Astrocyte of the cerebellum (primary cell): ENCODE measurements at regions not wholly inside any gene's neighbourhood (a gene's known extent, or its start where the extent isn't known, plus 50 kb on each side); places are given as distances from the start of the nearest gene placed in this dataset.

Source experiments
- DNase-seq: peaks from one replicate; pipeline ENCODE4 v3.0.0-alpha.2; 2011; ENCODE audit warnings: low read depth
- H3K4me3 ChIP-seq: 2 replicates; pipeline ENCODE4 v1.5.1; 2011; ENCODE audit warnings: mild to moderate bottlenecking, low read depth, low read length, moderate library complexity
- in situ Hi-C: cut with HindIII; loops from 2 replicates; pipeline ENCODE4 v1.10.0; 2017; ENCODE audit warnings: low sequenced_read_pairs
- TF ChIP-seq, protein P1 (sequence below): IDR thresholded peaks from 2 replicates; pipeline ENCODE4 v1.5.1; 2012; ENCODE audit warnings: low read length, low read depth, moderate library complexity, mild to moderate bottlenecking; ENCODE audit errors: missing control alignments

DNA sequence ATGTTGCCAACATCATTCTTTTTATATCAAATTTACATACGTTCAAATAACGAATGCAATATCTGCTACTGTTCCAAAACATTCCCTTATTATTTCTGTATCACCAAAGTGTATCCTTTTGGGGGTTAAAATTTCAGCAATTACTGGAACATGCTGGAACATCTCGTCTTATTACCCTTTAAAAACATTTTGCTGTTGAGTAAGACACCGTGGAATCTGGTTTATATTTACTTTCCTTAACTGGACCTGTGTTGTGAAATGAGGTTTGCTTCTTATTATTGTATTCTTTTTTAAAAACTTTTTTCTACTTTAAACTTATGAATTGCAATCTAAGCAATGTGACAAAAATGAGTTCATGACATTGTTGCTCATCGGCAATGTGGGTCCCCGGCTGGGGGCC, 87.4 kb upstream of the PTPRM start:
- TF ChIP-seq, protein P1, sequence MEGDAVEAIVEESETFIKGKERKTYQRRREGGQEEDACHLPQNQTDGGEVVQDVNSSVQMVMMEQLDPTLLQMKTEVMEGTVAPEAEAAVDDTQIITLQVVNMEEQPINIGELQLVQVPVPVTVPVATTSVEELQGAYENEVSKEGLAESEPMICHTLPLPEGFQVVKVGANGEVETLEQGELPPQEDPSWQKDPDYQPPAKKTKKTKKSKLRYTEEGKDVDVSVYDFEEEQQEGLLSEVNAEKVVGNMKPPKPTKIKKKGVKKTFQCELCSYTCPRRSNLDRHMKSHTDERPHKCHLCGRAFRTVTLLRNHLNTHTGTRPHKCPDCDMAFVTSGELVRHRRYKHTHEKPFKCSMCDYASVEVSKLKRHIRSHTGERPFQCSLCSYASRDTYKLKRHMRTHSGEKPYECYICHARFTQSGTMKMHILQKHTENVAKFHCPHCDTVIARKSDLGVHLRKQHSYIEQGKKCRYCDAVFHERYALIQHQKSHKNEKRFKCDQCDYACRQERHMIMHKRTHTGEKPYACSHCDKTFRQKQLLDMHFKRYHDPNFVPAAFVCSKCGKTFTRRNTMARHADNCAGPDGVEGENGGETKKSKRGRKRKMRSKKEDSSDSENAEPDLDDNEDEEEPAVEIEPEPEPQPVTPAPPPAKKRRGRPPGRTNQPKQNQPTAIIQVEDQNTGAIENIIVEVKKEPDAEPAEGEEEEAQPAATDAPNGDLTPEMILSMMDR, result no peak
- no peak for DNase-seq
- no peak overlapping the region for H3K4me3 ChIP-seq
- in situ Hi-C loops, result no loop called here

DNA sequence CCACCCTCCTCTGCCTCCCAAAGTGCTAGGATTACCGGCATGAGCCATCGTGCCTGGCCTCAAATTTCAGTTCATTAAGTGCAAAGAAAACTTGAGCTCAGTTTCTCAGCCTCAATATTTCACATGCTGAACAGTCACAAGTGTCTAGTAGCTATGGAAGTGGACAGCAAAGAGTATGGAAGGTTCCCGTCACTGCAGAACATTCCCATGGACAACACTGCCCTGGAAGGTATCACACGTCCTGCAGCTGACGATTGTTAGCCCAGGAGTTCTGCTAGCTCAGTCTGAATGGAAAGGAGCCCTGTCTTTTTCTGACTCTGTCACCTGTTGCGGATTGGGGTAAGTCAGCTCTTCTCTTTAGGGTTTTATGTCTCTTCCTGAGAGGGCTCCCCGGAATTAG, 86.2 kb upstream of the PTPRM start:
- TF ChIP-seq, protein P1, result no peak
- no peak for DNase-seq
- in situ Hi-C loops, result no loop called here
- H3K4me3 ChIP-seq, result no peak overlapping the region

DNA sequence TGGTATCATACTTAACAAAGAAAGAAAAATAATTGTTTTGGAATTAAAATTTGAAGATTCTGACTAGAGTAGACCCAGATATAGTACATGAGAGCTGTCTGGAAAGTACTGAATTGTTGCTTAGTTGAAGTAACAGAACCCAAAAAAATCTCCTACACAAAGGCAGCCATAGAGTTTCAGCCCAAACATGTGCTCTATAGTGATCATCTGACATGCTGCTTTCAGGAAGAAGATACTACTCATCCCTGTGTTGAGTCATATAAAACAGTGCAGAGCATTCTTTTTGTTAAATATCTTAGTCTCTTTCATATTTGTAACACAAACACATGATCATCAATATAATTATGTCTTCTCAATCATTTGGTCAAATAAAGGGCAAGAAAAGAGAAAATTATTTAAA, 84.8 kb upstream of the PTPRM start:
- no peak for DNase-seq
- in situ Hi-C loops, result no loop called here
- H3K4me3 ChIP-seq, result no peak overlapping the region
- TF ChIP-seq, protein P1, result no peak

DNA sequence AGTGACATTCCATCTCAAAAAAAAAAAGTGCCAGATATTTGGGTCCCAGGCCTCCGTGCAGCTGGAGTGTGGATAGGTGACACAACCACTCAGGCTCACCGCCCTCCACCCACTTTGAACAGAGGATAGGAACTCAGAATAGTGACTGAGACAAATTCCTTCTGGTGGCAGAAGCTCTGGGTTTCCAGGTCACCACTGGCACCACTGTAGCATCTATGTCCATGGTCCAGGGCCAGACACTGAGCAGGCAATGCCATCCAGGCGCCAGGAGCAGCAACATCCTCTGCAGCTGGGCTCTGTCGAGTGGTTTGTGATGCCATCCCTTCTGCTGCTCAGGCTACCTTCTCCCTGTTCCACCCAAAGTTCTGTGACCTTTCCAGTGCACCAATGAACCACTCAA, 81.5 kb upstream of the PTPRM start:
- no peak overlapping the region for H3K4me3 ChIP-seq
- DNase-seq, result no peak
- TF ChIP-seq, protein P1, result no peak
- in situ Hi-C loops, result no loop called here

DNA sequence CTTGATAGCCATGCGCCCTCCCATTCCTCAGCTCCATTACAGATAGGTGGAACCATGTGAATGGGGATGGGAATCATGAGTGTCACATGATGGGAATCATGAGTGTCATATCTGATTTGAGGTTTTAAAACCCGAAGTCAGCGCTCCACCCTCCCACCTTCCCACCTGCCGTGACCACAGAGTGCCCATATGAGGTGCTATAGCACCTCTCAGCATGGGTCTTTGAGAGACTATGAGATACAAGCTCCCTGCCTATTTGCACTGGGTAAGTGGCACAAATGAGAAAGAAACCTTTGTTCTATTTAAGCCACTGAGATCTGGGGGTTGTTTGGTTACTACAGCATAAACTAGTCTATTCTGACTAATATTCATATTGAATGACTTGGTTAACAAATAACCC, 78.5 kb upstream of the PTPRM start:
- in situ Hi-C loops, result no loop called here
- H3K4me3 ChIP-seq, result no peak overlapping the region
- DNase-seq, result no peak
- TF ChIP-seq, protein P1, result no peak

DNA sequence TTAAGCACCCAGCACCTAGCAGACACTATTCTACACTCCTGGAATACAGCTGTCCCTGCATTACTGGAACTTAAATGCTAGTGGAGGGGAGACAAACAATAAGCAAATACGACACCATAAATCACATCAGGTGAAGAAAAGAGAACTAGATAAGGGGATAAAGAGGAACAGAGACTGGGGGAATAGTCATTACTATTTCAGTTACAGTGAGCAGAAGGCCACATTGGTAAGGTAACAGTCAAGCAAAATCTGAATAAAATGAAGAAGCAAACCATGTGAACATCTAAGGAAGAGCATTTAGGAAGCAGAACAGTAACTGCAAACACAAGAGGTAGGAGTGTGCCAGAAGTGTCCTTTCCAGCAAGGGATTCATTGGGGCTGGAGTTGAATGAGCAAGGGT, 77.0 kb upstream of the PTPRM start:
- H3K4me3 ChIP-seq, result no peak overlapping the region
- TF ChIP-seq, protein P1, result no peak
- no peak for DNase-seq
- in situ Hi-C loops, result no loop called here

DNA sequence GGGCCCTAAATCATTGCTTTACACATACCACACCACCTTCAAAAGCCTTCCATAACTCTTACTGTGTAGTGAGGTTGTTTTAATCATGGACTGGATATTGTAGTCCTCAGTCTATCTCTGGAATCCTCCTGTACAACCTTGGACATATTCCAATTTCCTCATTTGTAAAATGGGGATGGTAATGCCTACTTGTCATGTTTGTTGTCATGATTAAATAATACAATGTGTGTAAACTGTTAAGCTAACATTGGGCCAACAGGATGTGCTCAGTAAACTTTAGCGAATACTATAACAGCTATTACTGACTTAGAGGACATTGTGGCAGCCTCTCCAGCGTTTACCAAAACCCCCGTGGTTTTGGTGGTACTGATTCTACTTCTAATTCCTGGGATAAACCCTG, 74.7 kb upstream of the PTPRM start:
- no peak for DNase-seq
- H3K4me3 ChIP-seq, result no peak overlapping the region
- in situ Hi-C loops, result no loop called here
- TF ChIP-seq, protein P1, result no peak
